K562 (cell line): ENCODE measurements at regions not wholly inside any gene's neighbourhood (a gene's known extent, or its start where the extent isn't known, plus 50 kb on each side); places are given as distances from the start of the nearest gene placed in this dataset.

Source experiments
- ATAC-seq: fragments of 200-7000 bp; cut with Tn5 transposase; 3 replicates; pipeline ENCODE4 v1.9.1; 2020; ENCODE audit warnings: moderate library complexity
- BruUV-seq: library from RNA; stranded (reverse); fragments of 400-500 nt; replicated peaks from 2 replicates; lab custom pipeline; 2021; lab: Mats Ljungman, UMichigan
- CTCF ChIA-PET: fragments of 300-600 bp; formaldehyde crosslinking; extraction: SDS; loops from one replicate; lab custom pipeline; 2021; ENCODE audit warnings: low intra/inter-chr PET ratio; lab: Yijun Ruan, JAX
- POLR2A ChIA-PET: fragments of 300-600, 350-650 bp; sonication (Branson Sonifier 250); formaldehyde crosslinking; extraction: SDS; loops from one replicate; lab custom pipeline; 2021; ENCODE audit warnings: antibody characterized with exemption, inconsistent platforms; lab: Yijun Ruan, JAX
- DNase-seq, 4 experiments: peaks; one replicate each; pipeline versions ENCODE4 v3.0.0 to v3.0.0-alpha.2; 2011 to 2018; ENCODE audit warnings: low spot score in 3 of 4, mixed read lengths in 3 of 4; ENCODE audit errors: extremely low read depth in 1 of 4
- FAIRE-seq: peaks from 2 replicates; lab custom pipeline; 2011; peaks lifted over from hg19 to GRCh38; lab: Jason Lieb, UNC
- H2AFZ ChIP-seq: 2 replicates; pipeline ENCODE4 v1.6.0; 2011; ENCODE audit warnings: low read depth, low read length, control low read depth, inconsistent platforms
- H3K27ac ChIP-seq: fragments of 200-600 bp; 3 replicates; pipeline ENCODE4 v1.8.0; 2011; ENCODE audit warnings: low read depth, mild to moderate bottlenecking, control low read depth, inconsistent platforms, low read length, moderate library complexity, mixed read lengths; ENCODE audit errors: extremely low read depth
- H3K27me3 ChIP-seq, 2 experiments: fragments of 300-600 bp in 1 of 2; 2 replicates in 1 of 2; 3 replicates in 1 of 2; pipeline versions ENCODE4 v1.6.0 to v1.8.0; 2011; ENCODE audit warnings: inconsistent platforms in 2 of 2, low read length in 2 of 2, mild to moderate bottlenecking in 1 of 2, mixed read lengths in 1 of 2, moderate library complexity in 1 of 2; ENCODE audit not compliant: control insufficient read depth in 2 of 2, insufficient read depth in 2 of 2
- H3K36me3 ChIP-seq: fragments of 300-600 bp; 3 replicates; pipeline ENCODE4 v1.8.0; 2011; ENCODE audit warnings: mild to moderate bottlenecking, low read length, inconsistent platforms; ENCODE audit not compliant: control insufficient read depth, insufficient read depth
- H3K4me1 ChIP-seq, 2 experiments: fragments of 200-600 bp in 1 of 2; replicated peaks in 1 of 2; 2 replicates in 1 of 2; 3 replicates in 1 of 2; pipeline versions ENCODE4 v1.5.1 to v1.8.0; 2011; ENCODE audit warnings: inconsistent platforms in 2 of 2, low read length in 2 of 2, mild to moderate bottlenecking in 1 of 2, mixed read lengths in 1 of 2, moderate library complexity in 1 of 2; ENCODE audit not compliant: control insufficient read depth in 2 of 2, insufficient read depth in 2 of 2
- H3K4me2 ChIP-seq: 2 replicates; pipeline ENCODE4 v1.6.1; 2011; ENCODE audit warnings: low read length, control low read depth, inconsistent platforms, mixed read lengths; ENCODE audit not compliant: insufficient read depth
- H3K4me3 ChIP-seq: fragments of 200-600 bp; sonication (generic), shearing (Covaris generic); 2 replicates; pipeline ENCODE4 v1.5.1; 2016; ENCODE audit warnings: control low read depth, inconsistent platforms
- H3K79me2 ChIP-seq: fragments of 200-600 bp; 3 replicates; pipeline ENCODE4 v1.8.0; 2011; ENCODE audit warnings: low read length, inconsistent platforms; ENCODE audit not compliant: control insufficient read depth, insufficient read depth
- H3K9ac ChIP-seq, 2 experiments: 2 replicates each; pipeline versions ENCODE4 v1.6.0 to v1.6.1; 2011; ENCODE audit warnings: low read depth in 2 of 2, low read length in 2 of 2, control low read depth in 1 of 2, inconsistent platforms in 1 of 2, mild to moderate bottlenecking in 1 of 2, mixed read lengths in 1 of 2; ENCODE audit not compliant: insufficient read depth in 1 of 2
- H3K9me1 ChIP-seq: one replicate; pipeline ENCODE4 v1.6.0; 2011; ENCODE audit warnings: inconsistent platforms, mild to moderate bottlenecking, low read length, moderate library complexity; ENCODE audit not compliant: control insufficient read depth, insufficient read depth
- H3K9me3 ChIP-seq: replicated peaks from 2 replicates; pipeline ENCODE4 v1.5.1; 2011; ENCODE audit warnings: low read depth, low read length, inconsistent platforms; ENCODE audit not compliant: control insufficient read depth, insufficient read depth
- H4K20me1 ChIP-seq: replicated peaks from 2 replicates; pipeline ENCODE4 v1.6.1; 2011; ENCODE audit warnings: low read length, inconsistent platforms, mixed read lengths; ENCODE audit not compliant: control insufficient read depth, insufficient read depth
- ATF7 ChIP-seq: fragments of 450-650 bp; IDR thresholded peaks from 2 replicates; pipeline ENCODE4 v1.7.1; 2014; ENCODE audit warnings: mild to moderate bottlenecking, moderate library complexity
- C11orf30 ChIP-seq: fragments of 450-650 bp; IDR thresholded peaks from 2 replicates; pipeline ENCODE4 v1.6.1; 2016; ENCODE audit warnings: low read depth, mild to moderate bottlenecking
- CHD2 ChIP-seq: IDR thresholded peaks from 2 replicates; pipeline ENCODE4 v1.6.1; 2011; ENCODE audit warnings: low read depth, low read length
- KDM1A ChIP-seq, 2 experiments: fragments of 450-650 bp; IDR thresholded peaks; 2 replicates each; pipeline ENCODE4 v1.6.1; 2016; ENCODE audit warnings: mild to moderate bottlenecking in 2 of 2
- MYBL2 ChIP-seq, 2 experiments: fragments of 450-650 bp in 1 of 2; sonication (generic) in 1 of 2; formaldehyde crosslinking in 1 of 2; IDR thresholded peaks; 2 replicates each; pipeline versions ENCODE4 v1.6.1 to v1.8.1; 2017 to 2022; ENCODE audit warnings: borderline replicate concordance in 1 of 2, inconsistent platforms in 1 of 2, low read depth in 1 of 2, mild to moderate bottlenecking in 1 of 2, missing genetic modification reagents in 1 of 2, moderate library complexity in 1 of 2
- NBN ChIP-seq: fragments of 450-650 bp; IDR thresholded peaks from 2 replicates; pipeline ENCODE4 v1.6.1; 2016; ENCODE audit warnings: low read depth, mild to moderate bottlenecking
- RBM15 ChIP-seq: fragments of 200-400 bp; formaldehyde crosslinking; IDR thresholded peaks from 2 replicates; pipeline ENCODE4 v1.6.1; 2018; ENCODE audit warnings: mild to moderate bottlenecking, low read length, moderate library complexity; ENCODE audit not compliant: insufficient read depth
- ZNF717 ChIP-seq: fragments of 250-450 bp; sonication (Bioruptor Pico); IDR thresholded peaks from 2 replicates; pipeline ENCODE4 v1.5.0; 2021
- ZNF780A ChIP-seq: fragments of 250-450 bp; sonication (Bioruptor Pico); IDR thresholded peaks from 2 replicates; pipeline ENCODE4 v1.5.0; 2021; ENCODE audit warnings: mild to moderate bottlenecking
- WGBS: fragments of 100-300 bp; shearing (Covaris generic); methylation state at CpG from one replicate; pipeline ENCODE4 v1.1.6; 2016; ENCODE audit warnings: low coverage, mixed read lengths; ENCODE audit not compliant: insufficient coverage; ENCODE audit errors: missing lambda C conversion rate; 5-methylcytosine and 5-hydroxymethylcytosine counted together
- in situ Hi-C: fragments of 300-500 bp; cut with MboI; formaldehyde crosslinking; loops from 4 replicates; pipeline ENCODE4 v1.15.0; 2018; ENCODE audit warnings: inconsistent platforms, mixed read lengths
- intact Hi-C: fragments of 100-400 bp; cut with micrococcal nuclease; formaldehyde crosslinking; loops from 2 replicates; pipeline ENCODE4 v1.14.2; 2022
- TF ChIP-seq, protein P1 (sequence below): fragments of 250-450 bp; sonication (Bioruptor Pico); IDR thresholded peaks from 2 replicates; pipeline ENCODE4 v1.9.0; 2021; ENCODE audit warnings: mild to moderate bottlenecking, inconsistent platforms
- TF ChIP-seq, protein P2 (sequence below): fragments of 250-450 bp; sonication (Bioruptor Pico); IDR thresholded peaks from 2 replicates; pipeline ENCODE4 v1.8.0; 2022; ENCODE audit warnings: moderate library complexity, mild to moderate bottlenecking, inconsistent platforms
- TF ChIP-seq, protein P3 (sequence below): fragments of 200-400 bp; formaldehyde crosslinking; IDR thresholded peaks from 2 replicates; pipeline ENCODE4 v1.6.1; 2017; ENCODE audit warnings: mild to moderate bottlenecking, low read depth, low read length, moderate library complexity

DNA sequence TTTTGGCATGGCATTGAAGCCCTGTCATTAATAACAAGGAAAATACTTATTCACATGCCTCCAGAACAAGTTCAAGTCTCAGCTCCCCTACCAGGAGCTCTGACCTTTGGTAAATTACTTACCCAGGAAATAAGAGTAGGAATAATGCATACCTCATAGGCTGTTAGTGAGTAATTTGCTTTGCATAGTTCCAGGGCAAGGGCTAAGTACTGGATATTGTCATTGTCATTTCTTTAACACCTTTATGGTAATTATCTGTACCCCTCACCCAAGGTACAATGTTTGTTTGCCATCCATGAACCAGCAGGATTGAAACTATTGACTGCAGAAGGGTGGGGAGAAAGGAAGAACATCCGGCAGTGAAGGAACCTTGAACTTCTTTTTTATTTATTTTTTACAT lies 148.5 kb downstream of the SOX2 start:
- ChIA-PET CTCF (no interaction called here), POLR2A (no interaction called here)
- no peak for ATAC-seq
- Histone ChIP-seq H3K79me2 (no peaks in the 10 kb centered on the region), H3K9me3 (no peaks in the 10 kb centered on the region), H3K27me3 (no peaks in the 10 kb centered on the region), H3K36me3 (no peaks in the 10 kb centered on the region), H3K9me1 (no peaks in the 10 kb centered on the region), H3K4me2 (no peak overlapping the region), H3K27ac (no peak overlapping the region), H3K9ac (no peak overlapping the region), H2AFZ (no peak overlapping the region), H4K20me1 (no peaks in the 10 kb centered on the region), H3K4me1 (no peaks in the 10 kb centered on the region), H3K4me3 (no peak overlapping the region)
- no peak for DNase-seq
- no peak for TF ChIP-seq KDM1A (IDR thresholded peaks at IDR 0.05)
- TF ChIP-seq, protein P1, sequence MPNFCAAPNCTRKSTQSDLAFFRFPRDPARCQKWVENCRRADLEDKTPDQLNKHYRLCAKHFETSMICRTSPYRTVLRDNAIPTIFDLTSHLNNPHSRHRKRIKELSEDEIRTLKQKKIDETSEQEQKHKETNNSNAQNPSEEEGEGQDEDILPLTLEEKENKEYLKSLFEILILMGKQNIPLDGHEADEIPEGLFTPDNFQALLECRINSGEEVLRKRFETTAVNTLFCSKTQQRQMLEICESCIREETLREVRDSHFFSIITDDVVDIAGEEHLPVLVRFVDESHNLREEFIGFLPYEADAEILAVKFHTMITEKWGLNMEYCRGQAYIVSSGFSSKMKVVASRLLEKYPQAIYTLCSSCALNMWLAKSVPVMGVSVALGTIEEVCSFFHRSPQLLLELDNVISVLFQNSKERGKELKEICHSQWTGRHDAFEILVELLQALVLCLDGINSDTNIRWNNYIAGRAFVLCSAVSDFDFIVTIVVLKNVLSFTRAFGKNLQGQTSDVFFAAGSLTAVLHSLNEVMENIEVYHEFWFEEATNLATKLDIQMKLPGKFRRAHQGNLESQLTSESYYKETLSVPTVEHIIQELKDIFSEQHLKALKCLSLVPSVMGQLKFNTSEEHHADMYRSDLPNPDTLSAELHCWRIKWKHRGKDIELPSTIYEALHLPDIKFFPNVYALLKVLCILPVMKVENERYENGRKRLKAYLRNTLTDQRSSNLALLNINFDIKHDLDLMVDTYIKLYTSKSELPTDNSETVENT (CRISPR knock-in tag), result no peak
- TF ChIP-seq CHD2, result no peak
- TF ChIP-seq RBM15, result no peak
- no peak for TF ChIP-seq MYBL2 (IDR thresholded peaks at IDR 0.05; ENCODE audit: low read depth)
- no peak for TF ChIP-seq MYBL2 (CRISPR knock-in tag; IDR thresholded peaks at IDR 0.05; ENCODE audit: borderline replicate concordance)
- TF ChIP-seq ZNF717 (CRISPR knock-in tag), result no peak
- no peak for TF ChIP-seq C11orf30
- no peak for TF ChIP-seq ZNF780A (CRISPR knock-in tag)
- TF ChIP-seq, protein P2, sequence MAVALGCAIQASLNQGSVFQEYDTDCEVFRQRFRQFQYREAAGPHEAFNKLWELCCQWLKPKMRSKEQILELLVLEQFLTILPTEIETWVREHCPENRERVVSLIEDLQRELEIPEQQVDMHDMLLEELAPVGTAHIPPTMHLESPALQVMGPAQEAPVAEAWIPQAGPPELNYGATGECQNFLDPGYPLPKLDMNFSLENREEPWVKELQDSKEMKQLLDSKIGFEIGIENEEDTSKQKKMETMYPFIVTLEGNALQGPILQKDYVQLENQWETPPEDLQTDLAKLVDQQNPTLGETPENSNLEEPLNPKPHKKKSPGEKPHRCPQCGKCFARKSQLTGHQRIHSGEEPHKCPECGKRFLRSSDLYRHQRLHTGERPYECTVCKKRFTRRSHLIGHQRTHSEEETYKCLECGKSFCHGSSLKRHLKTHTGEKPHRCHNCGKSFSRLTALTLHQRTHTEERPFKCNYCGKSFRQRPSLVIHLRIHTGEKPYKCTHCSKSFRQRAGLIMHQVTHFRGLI (CRISPR knock-in tag), result no peak
- TF ChIP-seq, protein P3, sequence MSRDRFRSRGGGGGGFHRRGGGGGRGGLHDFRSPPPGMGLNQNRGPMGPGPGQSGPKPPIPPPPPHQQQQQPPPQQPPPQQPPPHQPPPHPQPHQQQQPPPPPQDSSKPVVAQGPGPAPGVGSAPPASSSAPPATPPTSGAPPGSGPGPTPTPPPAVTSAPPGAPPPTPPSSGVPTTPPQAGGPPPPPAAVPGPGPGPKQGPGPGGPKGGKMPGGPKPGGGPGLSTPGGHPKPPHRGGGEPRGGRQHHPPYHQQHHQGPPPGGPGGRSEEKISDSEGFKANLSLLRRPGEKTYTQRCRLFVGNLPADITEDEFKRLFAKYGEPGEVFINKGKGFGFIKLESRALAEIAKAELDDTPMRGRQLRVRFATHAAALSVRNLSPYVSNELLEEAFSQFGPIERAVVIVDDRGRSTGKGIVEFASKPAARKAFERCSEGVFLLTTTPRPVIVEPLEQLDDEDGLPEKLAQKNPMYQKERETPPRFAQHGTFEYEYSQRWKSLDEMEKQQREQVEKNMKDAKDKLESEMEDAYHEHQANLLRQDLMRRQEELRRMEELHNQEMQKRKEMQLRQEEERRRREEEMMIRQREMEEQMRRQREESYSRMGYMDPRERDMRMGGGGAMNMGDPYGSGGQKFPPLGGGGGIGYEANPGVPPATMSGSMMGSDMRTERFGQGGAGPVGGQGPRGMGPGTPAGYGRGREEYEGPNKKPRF, result no peak
- TF ChIP-seq NBN, result no peak
- TF ChIP-seq ATF7, result no peak
- intact Hi-C loops (no loop called here), in situ Hi-C loops (no loop called here)
- FAIRE-seq, result no peak
- 0% methylated on average over 1 of the region's 1 CpG for WGBS
- no TSS peak for BruUV-seq
